ENCODE measurements at regions not wholly inside any gene's neighbourhood (a gene's known extent, or its start where the extent isn't known, plus 50 kb on each side); places are given as distances from the start of the nearest gene placed in this dataset.

DNA sequence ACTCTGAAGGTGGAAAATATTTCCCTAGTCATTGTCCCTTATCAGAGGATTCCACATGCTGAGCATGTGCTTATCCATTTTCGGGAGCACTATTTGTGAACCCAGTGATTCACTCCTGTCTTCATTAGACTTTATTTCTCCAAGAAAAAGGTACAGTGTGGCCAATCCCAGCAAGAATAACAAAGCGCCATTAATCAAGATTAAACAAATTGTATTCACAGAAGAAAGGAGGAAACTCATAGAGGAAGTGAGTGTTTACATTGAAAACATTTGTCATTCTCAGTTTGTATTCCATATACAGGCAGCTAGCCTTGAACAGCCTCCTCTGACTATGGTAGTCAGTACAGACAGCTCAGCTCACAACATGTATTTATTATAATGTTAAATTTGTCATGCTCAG is 1669.9 kb upstream of the SPRY2 start:
- TF ChIP-seq, protein P1, sequence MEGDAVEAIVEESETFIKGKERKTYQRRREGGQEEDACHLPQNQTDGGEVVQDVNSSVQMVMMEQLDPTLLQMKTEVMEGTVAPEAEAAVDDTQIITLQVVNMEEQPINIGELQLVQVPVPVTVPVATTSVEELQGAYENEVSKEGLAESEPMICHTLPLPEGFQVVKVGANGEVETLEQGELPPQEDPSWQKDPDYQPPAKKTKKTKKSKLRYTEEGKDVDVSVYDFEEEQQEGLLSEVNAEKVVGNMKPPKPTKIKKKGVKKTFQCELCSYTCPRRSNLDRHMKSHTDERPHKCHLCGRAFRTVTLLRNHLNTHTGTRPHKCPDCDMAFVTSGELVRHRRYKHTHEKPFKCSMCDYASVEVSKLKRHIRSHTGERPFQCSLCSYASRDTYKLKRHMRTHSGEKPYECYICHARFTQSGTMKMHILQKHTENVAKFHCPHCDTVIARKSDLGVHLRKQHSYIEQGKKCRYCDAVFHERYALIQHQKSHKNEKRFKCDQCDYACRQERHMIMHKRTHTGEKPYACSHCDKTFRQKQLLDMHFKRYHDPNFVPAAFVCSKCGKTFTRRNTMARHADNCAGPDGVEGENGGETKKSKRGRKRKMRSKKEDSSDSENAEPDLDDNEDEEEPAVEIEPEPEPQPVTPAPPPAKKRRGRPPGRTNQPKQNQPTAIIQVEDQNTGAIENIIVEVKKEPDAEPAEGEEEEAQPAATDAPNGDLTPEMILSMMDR (IDR thresholded peaks at IDR 0.05): no peak
- TF ChIP-seq POLR2AphosphoS5 (IDR thresholded peaks at IDR 0.05): no peak
- TF ChIP-seq EP300 (IDR thresholded peaks at IDR 0.05): no peak
- no peak for TF ChIP-seq POLR2A (IDR thresholded peaks at IDR 0.05)

All from sigmoid colon (tissue), 4 donors.